ENCODE measurements at regions not wholly inside any gene's neighbourhood (a gene's known extent, or its start where the extent isn't known, plus 50 kb on each side); places are given as distances from the start of the nearest gene placed in this dataset.

GRCh38 chr4:128371001-128371777 is 83.6 kb upstream of the PGRMC2 start:
- no peak for TF ChIP-seq CTCF (IDR thresholded peaks at IDR 0.05; ENCODE audit: low read depth, low read length, missing control alignments)
- no peak for DNase-seq (ENCODE audit: extremely low read depth, low read depth)
- no peak overlapping the region for H3K4me3 ChIP-seq (replicated peaks; ENCODE audit: low read depth, low read length)

- no peak for TF ChIP-seq CTCF (IDR thresholded peaks at IDR 0.05; ENCODE audit: low read depth, low read length, missing control alignments)
- DNase-seq (ENCODE audit: extremely low read depth, low read depth), result no peak
- no peak overlapping the region for H3K4me3 ChIP-seq (replicated peaks; ENCODE audit: low read depth, low read length)
Measured at GRCh38 chr4:128366212-128366611, 78.6 kb upstream of the PGRMC2 start.

- no peak overlapping the region for H3K4me3 ChIP-seq (replicated peaks; ENCODE audit: low read depth, low read length)
- no peak for DNase-seq (ENCODE audit: extremely low read depth, low read depth)
- no peak for TF ChIP-seq CTCF (IDR thresholded peaks at IDR 0.05; ENCODE audit: low read depth, low read length, missing control alignments)
Measured at GRCh38 chr4:128364565-128364964, 77.0 kb upstream of the PGRMC2 start.

- no peak for TF ChIP-seq CTCF (IDR thresholded peaks at IDR 0.05; ENCODE audit: low read depth, low read length, missing control alignments)
- DNase-seq (ENCODE audit: extremely low read depth, low read depth), result no peak
- H3K4me3 ChIP-seq (replicated peaks; ENCODE audit: low read depth, low read length), result no peak overlapping the region
Measured at GRCh38 chr4:128363966-128364365, 76.4 kb upstream of the PGRMC2 start.

GRCh38 chr4:128362760-128363159 is 75.1 kb upstream of the PGRMC2 start:
- no peak for DNase-seq (ENCODE audit: extremely low read depth, low read depth)
- TF ChIP-seq CTCF (IDR thresholded peaks at IDR 0.05; ENCODE audit: low read depth, low read length, missing control alignments), result no peak
- no peak overlapping the region for H3K4me3 ChIP-seq (replicated peaks; ENCODE audit: low read depth, low read length)

GRCh38 chr4:128359422-128359821 is 71.8 kb upstream of the PGRMC2 start:
- no peak for DNase-seq (ENCODE audit: extremely low read depth, low read depth)
- TF ChIP-seq CTCF (IDR thresholded peaks at IDR 0.05; ENCODE audit: low read depth, low read length, missing control alignments), result no peak
- no peak overlapping the region for H3K4me3 ChIP-seq (replicated peaks; ENCODE audit: low read depth, low read length)

GRCh38 chr4:128358913-128359279 is 71.3 kb upstream of the PGRMC2 start:
- DNase-seq (ENCODE audit: extremely low read depth, low read depth), result no peak
- no peak overlapping the region for H3K4me3 ChIP-seq (replicated peaks; ENCODE audit: low read depth, low read length)
- no peak for TF ChIP-seq CTCF (IDR thresholded peaks at IDR 0.05; ENCODE audit: low read depth, low read length, missing control alignments)

All from HFF-Myc (cell line).